H1 (cell line): ENCODE measurements at regions not wholly inside any gene's neighbourhood (a gene's known extent, or its start where the extent isn't known, plus 50 kb on each side); places are given as distances from the start of the nearest gene placed in this dataset.

ENCODE experiments used
- CTCF ChIA-PET: fragments of 300-600 bp; sonication (Branson Sonifier 250); formaldehyde crosslinking; loops from one replicate; lab custom pipeline; 2021; ENCODE audit not compliant: partially characterized antibody; lab: Charles Lee
- POLR2A ChIA-PET: fragments of 300-600 bp; sonication (Branson Sonifier 250); formaldehyde crosslinking; loops from one replicate; lab custom pipeline; 2021; ENCODE audit warnings: inconsistent platforms; ENCODE audit not compliant: partially characterized antibody; lab: Charles Lee
- DNase-seq, 2 experiments: peaks; one replicate each; pipeline versions ENCODE4 v3.0.0 to v3.0.0-alpha.2; 2010 to 2022; ENCODE audit warnings: low spot score in 2 of 2, low read depth in 1 of 2, mixed read lengths in 1 of 2
- FAIRE-seq: peaks from 2 replicates; lab custom pipeline; 2011; peaks lifted over from hg19 to GRCh38; lab: Jason Lieb, UNC
- H2AFZ ChIP-seq: 2 replicates; pipeline ENCODE4 v1.8.1; 2012; ENCODE audit warnings: low read length, inconsistent platforms
- H2AK5ac ChIP-seq: 2 replicates; pipeline ENCODE4 v1.6.1; 2013; ENCODE audit warnings: low read depth, low read length
- H2BK120ac ChIP-seq: replicated peaks from 2 replicates; pipeline ENCODE3; 2013; ENCODE audit warnings: low read depth, low read length, inconsistent platforms
- H2BK12ac ChIP-seq: 2 replicates; pipeline ENCODE4 v1.6.1; 2013; ENCODE audit warnings: low read depth, low read length
- H2BK15ac ChIP-seq: 2 replicates; pipeline ENCODE4 v1.6.1; 2013; ENCODE audit warnings: low read length
- H2BK20ac ChIP-seq: 2 replicates; pipeline ENCODE4 v1.6.1; 2013; ENCODE audit warnings: low read length
- H2BK5ac ChIP-seq: 2 replicates; pipeline ENCODE4 v1.6.1; 2013; ENCODE audit warnings: low read depth, low read length
- H3K14ac ChIP-seq: 2 replicates; pipeline ENCODE4 v1.6.1; 2013; ENCODE audit warnings: inconsistent platforms; ENCODE audit not compliant: insufficient read length
- H3K18ac ChIP-seq: 2 replicates; pipeline ENCODE4 v1.6.1; 2013; ENCODE audit warnings: low read length; ENCODE audit errors: extremely low read depth
- H3K23ac ChIP-seq: 2 replicates; pipeline ENCODE4 v1.6.1; 2013; ENCODE audit warnings: inconsistent platforms; ENCODE audit not compliant: insufficient read length
- H3K23me2 ChIP-seq: 2 replicates; pipeline ENCODE4 v1.6.1; 2013; ENCODE audit warnings: low read depth, low read length
- H3K27ac ChIP-seq: 2 replicates; pipeline ENCODE4 v1.6.1; 2011; ENCODE audit warnings: low read depth, low read length, inconsistent platforms
- H3K27me3 ChIP-seq, 4 experiments: replicated peaks in 1 of 4; 1 replicate in 1 of 4; 2 replicates in 3 of 4; pipeline versions ENCODE4 v1.6.1 to v1.8.1; 2011 to 2013; ENCODE audit warnings: low read length in 3 of 4, mild to moderate bottlenecking in 3 of 4, inconsistent platforms in 2 of 4, mixed read lengths in 2 of 4, moderate library complexity in 1 of 4; ENCODE audit not compliant: control insufficient read depth in 3 of 4, insufficient read depth in 3 of 4; ENCODE audit errors: extremely low read depth in 1 of 4
- H3K36me3 ChIP-seq, 4 experiments: 2 replicates each; pipeline versions ENCODE4 v1.6.1 to v1.8.1; 2011 to 2013; ENCODE audit warnings: mild to moderate bottlenecking in 4 of 4, low read length in 3 of 4, moderate library complexity in 2 of 4, control low read depth in 1 of 4, inconsistent platforms in 1 of 4; ENCODE audit not compliant: insufficient read depth in 4 of 4, control insufficient read depth in 2 of 4
- H3K4ac ChIP-seq: replicated peaks from 2 replicates; pipeline ENCODE3; 2013; ENCODE audit warnings: low read length, low read depth, mixed read lengths, inconsistent platforms; ENCODE audit not compliant: insufficient read length
- H3K4me1 ChIP-seq, 4 experiments: replicated peaks in 1 of 4; 1 replicate in 1 of 4; 2 replicates in 3 of 4; pipeline versions ENCODE4 v1.6.1 to v1.8.1; 2011 to 2013; ENCODE audit warnings: low read length in 3 of 4, inconsistent platforms in 2 of 4, mixed read lengths in 1 of 4; ENCODE audit not compliant: insufficient read depth in 4 of 4, control insufficient read depth in 3 of 4
- H3K4me2 ChIP-seq, 2 experiments: 2 replicates each; pipeline versions ENCODE4 v1.6.1 to v1.8.1; 2011 to 2013; ENCODE audit warnings: low read depth in 2 of 2, low read length in 2 of 2, control low read depth in 1 of 2, inconsistent platforms in 1 of 2, mild to moderate bottlenecking in 1 of 2; ENCODE audit not compliant: insufficient read depth in 1 of 2
- H3K4me3 ChIP-seq, 4 experiments: fragments of 200-600, 300-600 bp in 1 of 4; sonication (generic), shearing (Covaris generic), sonication (Bioruptor Twin) in 1 of 4; 2 replicates each; pipeline versions ENCODE4 v1.5.1 to v1.8.1; 2011 to 2016; ENCODE audit warnings: low read length in 4 of 4, low read depth in 3 of 4, control low read depth in 2 of 4, inconsistent platforms in 2 of 4, mild to moderate bottlenecking in 2 of 4, mixed read lengths in 1 of 4, moderate library complexity in 1 of 4; ENCODE audit not compliant: insufficient read depth in 2 of 4; ENCODE audit errors: extremely low read depth in 1 of 4
- H3K56ac ChIP-seq: replicated peaks from 2 replicates; pipeline ENCODE3; 2013; ENCODE audit warnings: low read depth, mild to moderate bottlenecking, mixed read lengths, low read length, inconsistent platforms; ENCODE audit not compliant: insufficient read length
- H3K79me1 ChIP-seq: 2 replicates; pipeline ENCODE4 v1.6.1; 2013; ENCODE audit warnings: low read depth, low read length, control low read depth
- H3K79me2 ChIP-seq, 2 experiments: 2 replicates each; pipeline versions ENCODE4 v1.6.1 to v1.8.1; 2012 to 2013; ENCODE audit warnings: low read length in 2 of 2, mild to moderate bottlenecking in 2 of 2, inconsistent platforms in 1 of 2; ENCODE audit not compliant: insufficient read depth in 2 of 2, control insufficient read depth in 1 of 2
- H3K9ac ChIP-seq, 4 experiments: replicated peaks in 1 of 4; 1 replicate in 1 of 4; 2 replicates in 3 of 4; pipeline versions ENCODE4 v1.6.1 to v1.8.1; 2011 to 2013; ENCODE audit warnings: low read depth in 3 of 4, low read length in 3 of 4, control low read depth in 2 of 4, mild to moderate bottlenecking in 2 of 4, moderate library complexity in 2 of 4, inconsistent platforms in 1 of 4; ENCODE audit errors: extremely low read depth in 1 of 4
- H3K9me3 ChIP-seq, 2 experiments: 2 replicates each; pipeline versions ENCODE4 v1.6.1 to v1.8.1; 2012 to 2013; ENCODE audit warnings: mild to moderate bottlenecking in 2 of 2, moderate library complexity in 2 of 2, control low read depth in 1 of 2, inconsistent platforms in 1 of 2, low read depth in 1 of 2, low read length in 1 of 2, mixed read lengths in 1 of 2; ENCODE audit not compliant: insufficient read depth in 2 of 2
- H4K20me1 ChIP-seq, 2 experiments: replicated peaks in 1 of 2; 2 replicates each; pipeline versions ENCODE3 to v1.8.1; 2011 to 2013; ENCODE audit warnings: inconsistent platforms in 2 of 2, low read length in 2 of 2, mild to moderate bottlenecking in 1 of 2; ENCODE audit not compliant: insufficient read depth in 2 of 2, control insufficient read depth in 1 of 2
- H4K5ac ChIP-seq: 2 replicates; pipeline ENCODE4 v1.6.1; 2013; ENCODE audit warnings: low read length, low read depth, mixed read lengths, inconsistent platforms; ENCODE audit not compliant: insufficient read length
- H4K8ac ChIP-seq: 2 replicates; pipeline ENCODE4 v1.8.0; 2013; ENCODE audit warnings: mild to moderate bottlenecking, moderate library complexity, low read length, inconsistent platforms; ENCODE audit not compliant: insufficient read depth; ENCODE audit errors: extremely low read depth
- H4K91ac ChIP-seq: replicated peaks from 2 replicates; pipeline ENCODE3; 2013; ENCODE audit warnings: low read length, mixed read lengths, inconsistent platforms; ENCODE audit not compliant: insufficient read length
- CHD7 ChIP-seq: fragments of 300-600 bp; sonication (generic); IDR thresholded peaks from 2 replicates; pipeline ENCODE4 v1.7.1; 2012; ENCODE audit warnings: low read length, moderate library complexity, mild to moderate bottlenecking, inconsistent platforms; ENCODE audit not compliant: insufficient replicate concordance
- WGBS, 2 experiments: shearing (Covaris generic) in 1 of 2; methylation state at CpG; one replicate each; pipeline versions ENCODE4 v1.1.6 to v1.1.7; 2013 to 2015; ENCODE audit warnings: low lambda C conversion rate in 2 of 2, mixed read lengths in 2 of 2, inconsistent platforms in 1 of 2, low coverage in 1 of 2, missing lambda C conversion rate in 1 of 2; ENCODE audit not compliant: insufficient replicate concordance in 2 of 2, insufficient coverage in 1 of 2, insufficient read length in 1 of 2; ENCODE audit errors: extremely low coverage in 1 of 2, missing lambda C conversion rate in 1 of 2; 5-methylcytosine and 5-hydroxymethylcytosine counted together

GRCh38 chr3:80553211-80553610 is 785.4 kb upstream of the ROBO1 start:
- WGBS, 2 experiments = 93 to 100% methylated on average over 1 to 4 of the region's 4 CpGs
- no peaks in the 10 kb centered on the region for H3K36me3 ChIP-seq
- H3K79me2 ChIP-seq = no peaks in the 10 kb centered on the region
- no peak overlapping the region for H2AK5ac ChIP-seq
- H2BK20ac ChIP-seq = no peak overlapping the region
- no peak overlapping the region for H2BK5ac ChIP-seq
- H4K20me1 ChIP-seq = no peaks in the 10 kb centered on the region
- no peak overlapping the region for H2BK15ac ChIP-seq
- H4K8ac ChIP-seq = no peak overlapping the region
- POLR2A ChIA-PET = no interaction called here
- no peak overlapping the region for H3K14ac ChIP-seq
- H3K56ac ChIP-seq = no peak overlapping the region
- no peak overlapping the region for H3K23ac ChIP-seq
- no peak overlapping the region for H3K4me2 ChIP-seq
- H3K4ac ChIP-seq = no peak overlapping the region
- no peak overlapping the region for H3K9ac ChIP-seq
- H3K27ac ChIP-seq = no peak overlapping the region
- H2BK12ac ChIP-seq = no peak overlapping the region
- H3K23me2 ChIP-seq = no peaks in the 10 kb centered on the region; the same call in 1 of the 2 replicates
- no peaks in the 10 kb centered on the region for H3K27me3 ChIP-seq
- no peak overlapping the region for H2BK120ac ChIP-seq
- no peaks in the 10 kb centered on the region for H3K79me1 ChIP-seq
- DNase-seq (no peak), FAIRE-seq (no peak)
- no peak overlapping the region for H3K18ac ChIP-seq
- no peak overlapping the region for H2AFZ ChIP-seq
- no peak overlapping the region for H4K5ac ChIP-seq
- no peak overlapping the region for H3K4me3 ChIP-seq
- CTCF ChIA-PET = no interaction called here
- no peak overlapping the region for H4K91ac ChIP-seq
- no peaks in the 10 kb centered on the region for H3K4me1 ChIP-seq
- no peaks in the 10 kb centered on the region for H3K9me3 ChIP-seq
- no peak for TF ChIP-seq CHD7
